DOHH2 (cell line): ENCODE measurements at regions not wholly inside any gene's neighbourhood (a gene's known extent, or its start where the extent isn't known, plus 50 kb on each side); places are given as distances from the start of the nearest gene placed in this dataset.

Experiments used
- CTCF ChIP-seq: fragments of 200-600 bp; sonication (generic); IDR thresholded peaks from one replicate; pipeline ENCODE4 v1.5.1; 2014; ENCODE audit warnings: antibody characterized with exemption, mild to moderate bottlenecking, low read depth, low read length; ENCODE audit not compliant: poor library complexity, severe bottlenecking
- EZH2phosphoT487 ChIP-seq: fragments of 200-600 bp; sonication (generic); IDR thresholded peaks from 2 replicates; pipeline ENCODE4 v1.6.1; 2017; ENCODE audit warnings: borderline replicate concordance, mild to moderate bottlenecking, antibody characterized with exemption, low read length, moderate library complexity, mixed read lengths

GRCh38 chr4:164412246-164412645, 341.7 kb upstream of the SMIM31 start:
- TF ChIP-seq CTCF: no peak
- no peak for TF ChIP-seq EZH2phosphoT487
